Activated CD4-positive, alpha-beta T cell treated with anti-CD3 and anti-CD28 coated beads, Interleukin-2, amount 50 U/mL, for 1 hour (primary cell): ENCODE measurements at regions not wholly inside any gene's neighbourhood (a gene's known extent, or its start where the extent isn't known, plus 50 kb on each side); places are given as distances from the start of the nearest gene placed in this dataset.
"Not testable (repeated sequence)": the region's sequence is repeated elsewhere in the genome, so short reads cannot be mapped to it uniquely, and the experiment has no call there.

Experiments
- DNase-seq: peaks from one replicate; pipeline ENCODE4 v3.0.0-alpha.2; 2020

DNA sequence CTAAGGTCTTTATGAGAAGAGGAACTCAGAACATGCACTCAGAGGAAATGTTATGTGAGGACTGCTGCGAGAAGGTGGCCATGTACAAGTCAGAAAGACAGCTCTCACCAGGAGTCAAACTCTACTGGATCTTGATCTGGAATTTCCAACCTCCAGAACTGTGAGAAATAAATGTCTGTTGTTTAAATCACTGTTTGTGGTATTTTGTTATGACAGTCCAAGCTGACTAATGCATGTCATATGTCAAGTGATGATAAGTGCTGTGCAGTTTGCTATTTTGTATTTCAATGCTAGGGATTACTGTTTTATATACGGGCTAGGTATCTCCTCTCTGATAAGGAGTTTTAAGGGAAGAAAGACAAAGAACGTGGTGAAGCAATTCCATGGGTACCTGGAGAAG, 162.3 kb downstream of the CPEB2 start:
- no peak for DNase-seq

DNA sequence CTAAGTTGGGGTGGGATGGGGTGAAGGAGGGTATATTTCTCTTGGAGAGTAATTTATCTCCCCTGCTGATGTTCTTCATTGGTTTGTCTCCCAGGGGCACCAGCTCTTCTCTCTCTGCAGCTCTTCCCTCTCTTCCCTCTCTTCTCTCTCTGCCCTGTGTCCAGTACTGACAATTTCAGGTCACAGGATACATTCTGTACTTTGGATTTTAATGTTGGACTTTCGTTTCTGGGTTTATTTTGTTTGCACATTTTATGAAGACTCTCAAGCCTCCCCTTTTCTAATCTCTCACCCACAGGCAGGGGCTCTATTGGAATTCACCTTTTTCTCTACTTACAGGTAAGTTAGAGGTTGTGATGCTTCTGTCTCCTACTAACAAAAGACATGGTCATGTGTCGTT, 165.5 kb downstream of the CPEB2 start:
- DNase-seq: no peak

DNA sequence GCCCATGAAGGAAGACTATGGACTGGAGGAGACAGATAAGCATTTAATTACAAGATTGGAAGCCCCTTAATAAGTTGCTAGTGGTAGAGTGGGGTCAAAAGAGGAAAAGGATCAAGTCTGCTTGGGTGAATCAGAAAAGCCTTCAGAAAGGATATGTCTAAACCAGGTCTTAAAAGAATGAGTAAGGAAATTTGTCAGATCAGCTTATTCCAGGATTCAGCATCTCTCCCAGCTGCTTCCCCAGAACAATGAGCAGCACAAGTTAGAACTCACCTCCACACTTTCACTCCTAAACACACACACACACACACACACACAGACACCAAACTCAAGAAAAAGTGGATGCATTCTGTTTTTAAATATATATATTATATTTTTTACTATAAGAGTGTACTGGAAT, 166.5 kb downstream of the CPEB2 start:
- no peak for DNase-seq

DNA sequence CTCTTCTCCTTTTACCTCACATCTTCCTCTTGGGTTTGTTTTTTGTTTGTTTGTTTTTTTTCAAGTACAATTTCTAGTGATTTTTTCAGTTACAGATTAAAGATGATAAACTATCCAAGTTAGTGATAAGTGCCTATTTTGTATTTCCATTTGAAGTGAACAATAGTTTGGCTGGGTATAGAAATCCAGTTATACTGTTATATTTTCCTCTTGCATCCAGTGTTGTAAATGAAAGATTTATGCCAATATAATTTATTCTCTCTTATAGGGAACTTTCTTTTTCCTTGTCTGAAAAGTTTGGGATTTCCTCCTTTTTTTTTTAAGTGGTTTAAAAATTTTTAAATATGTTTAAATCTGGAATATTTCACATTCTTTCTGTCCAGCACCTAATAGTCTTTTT, 169.4 kb downstream of the CPEB2 start:
- no peak for DNase-seq

DNA sequence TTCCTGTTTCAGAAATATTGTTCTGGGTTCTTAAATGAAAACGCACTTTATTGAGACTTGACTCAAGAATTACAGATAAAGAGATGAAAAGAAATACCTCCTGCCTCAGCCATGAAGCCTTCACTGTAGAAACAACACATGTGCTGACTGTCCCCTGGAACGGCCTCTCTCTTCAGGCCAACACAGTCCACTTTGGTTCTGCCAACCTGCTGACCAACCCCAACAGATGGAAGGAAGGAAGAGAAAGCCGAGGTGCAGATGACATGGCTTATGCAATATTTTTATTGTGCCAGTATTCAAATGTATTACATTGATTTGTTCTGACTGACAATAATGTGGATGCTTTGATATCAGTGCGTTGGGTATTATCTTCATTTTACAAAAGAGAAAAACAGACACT, 171.0 kb downstream of the CPEB2 start:
- DNase-seq: no peak

DNA sequence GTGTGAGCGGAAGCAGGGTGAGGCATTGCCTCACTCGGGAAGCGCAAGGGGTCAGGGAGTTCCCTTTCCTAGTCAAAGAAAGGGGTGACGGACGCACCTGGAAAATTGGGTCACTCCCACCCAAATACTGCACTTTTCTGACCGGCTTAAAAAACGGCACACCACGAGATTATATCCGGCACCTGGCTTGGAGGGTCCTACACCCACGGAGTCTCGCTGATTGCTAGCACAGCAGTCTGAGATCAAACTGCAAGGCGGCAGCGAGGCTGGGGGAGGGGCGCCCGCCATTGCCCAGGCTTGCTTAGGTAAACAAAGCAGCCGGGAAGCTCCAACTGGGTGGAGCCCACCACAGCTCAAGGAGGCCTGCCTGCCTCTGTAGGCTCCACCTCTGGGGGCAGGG, 171.9 kb downstream of the CPEB2 start:
- not testable (repeated sequence) for DNase-seq

DNA sequence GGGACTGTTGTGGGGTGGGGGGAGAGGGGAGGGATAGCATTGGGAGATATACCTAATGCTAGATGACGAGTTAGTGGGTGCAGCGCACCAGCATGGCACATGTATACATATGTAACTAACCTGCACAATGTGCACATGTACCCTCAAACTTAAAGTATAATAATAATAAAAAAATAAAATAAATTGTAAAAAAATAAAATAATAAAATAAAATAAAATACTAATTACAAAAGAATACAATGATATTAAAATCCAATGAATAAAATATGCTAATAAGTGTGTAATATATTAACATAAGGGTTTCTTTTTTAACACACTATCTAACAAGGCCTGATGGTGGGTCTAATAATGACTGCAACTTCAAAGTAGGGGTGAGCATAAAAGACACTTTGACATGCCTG, 177.6 kb downstream of the CPEB2 start:
- DNase-seq: not testable (repeated sequence)

DNA sequence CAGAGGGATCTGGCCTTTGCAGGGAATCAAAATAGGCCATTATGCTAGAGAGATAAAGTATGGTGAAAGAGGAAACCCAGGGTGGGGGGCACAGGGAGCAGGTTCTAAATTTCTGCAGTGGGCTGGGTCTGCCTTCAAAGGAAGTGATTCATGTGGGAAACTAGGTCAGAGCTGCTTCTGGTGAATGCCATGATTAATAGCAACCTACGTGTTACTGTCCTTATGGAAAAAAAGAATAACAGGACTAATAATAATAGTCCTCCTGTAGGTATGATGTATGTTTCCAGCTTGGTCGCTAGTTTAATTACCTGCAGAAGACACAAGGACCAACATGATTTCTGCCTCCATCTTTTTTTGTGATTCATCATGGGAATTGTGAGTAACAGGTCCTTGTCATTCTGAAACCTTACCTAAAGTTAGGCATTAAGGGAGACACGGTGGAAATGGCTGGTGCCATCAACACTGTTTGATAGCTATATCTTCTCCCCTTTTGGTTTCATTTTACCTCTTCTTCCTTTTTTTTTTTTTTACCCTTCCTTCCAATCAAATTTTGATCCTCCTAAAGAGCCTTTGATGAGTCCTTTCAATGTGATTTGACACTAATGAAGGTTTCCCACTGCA, 180.4 kb downstream of the CPEB2 start:
- no peak for DNase-seq

DNA sequence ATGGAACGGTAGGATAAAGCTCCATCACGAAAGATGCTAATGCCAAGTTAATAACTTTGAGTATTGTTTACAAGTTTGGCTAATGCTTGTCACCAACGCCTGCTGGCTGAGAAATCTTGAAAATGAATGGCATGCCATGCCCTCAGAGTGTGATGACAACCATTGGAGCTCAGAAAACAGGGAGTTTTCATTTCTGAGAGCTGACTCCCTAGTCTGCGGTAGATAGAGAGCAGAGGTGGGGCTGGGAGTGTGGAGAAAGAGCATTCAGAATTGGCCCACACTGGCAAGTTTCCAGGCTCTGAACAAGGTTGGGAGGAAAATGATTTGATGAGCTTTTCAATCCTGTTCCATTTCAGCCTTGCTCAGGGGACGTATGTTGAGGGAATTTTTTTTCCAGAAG, 183.9 kb downstream of the CPEB2 start:
- no peak for DNase-seq

DNA sequence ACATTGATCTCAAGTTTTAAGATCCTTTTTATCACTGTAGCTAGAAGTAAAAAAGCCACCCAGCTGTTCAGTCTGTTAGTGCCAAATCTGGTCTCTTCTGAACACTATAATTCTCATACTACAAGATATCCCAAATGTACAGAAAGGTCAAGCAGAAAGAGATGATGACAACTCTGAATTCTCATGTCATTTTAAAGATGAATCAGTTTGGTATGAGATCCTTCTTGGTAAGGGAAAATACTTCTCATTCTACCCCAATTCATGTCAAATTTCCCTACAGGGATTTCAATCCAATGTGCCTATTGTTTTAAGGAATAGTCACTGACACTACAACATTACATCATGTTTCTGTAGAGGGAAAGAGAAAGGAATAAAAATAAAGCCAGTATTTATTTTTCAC, 184.5 kb downstream of the CPEB2 start:
- DNase-seq: no peak

DNA sequence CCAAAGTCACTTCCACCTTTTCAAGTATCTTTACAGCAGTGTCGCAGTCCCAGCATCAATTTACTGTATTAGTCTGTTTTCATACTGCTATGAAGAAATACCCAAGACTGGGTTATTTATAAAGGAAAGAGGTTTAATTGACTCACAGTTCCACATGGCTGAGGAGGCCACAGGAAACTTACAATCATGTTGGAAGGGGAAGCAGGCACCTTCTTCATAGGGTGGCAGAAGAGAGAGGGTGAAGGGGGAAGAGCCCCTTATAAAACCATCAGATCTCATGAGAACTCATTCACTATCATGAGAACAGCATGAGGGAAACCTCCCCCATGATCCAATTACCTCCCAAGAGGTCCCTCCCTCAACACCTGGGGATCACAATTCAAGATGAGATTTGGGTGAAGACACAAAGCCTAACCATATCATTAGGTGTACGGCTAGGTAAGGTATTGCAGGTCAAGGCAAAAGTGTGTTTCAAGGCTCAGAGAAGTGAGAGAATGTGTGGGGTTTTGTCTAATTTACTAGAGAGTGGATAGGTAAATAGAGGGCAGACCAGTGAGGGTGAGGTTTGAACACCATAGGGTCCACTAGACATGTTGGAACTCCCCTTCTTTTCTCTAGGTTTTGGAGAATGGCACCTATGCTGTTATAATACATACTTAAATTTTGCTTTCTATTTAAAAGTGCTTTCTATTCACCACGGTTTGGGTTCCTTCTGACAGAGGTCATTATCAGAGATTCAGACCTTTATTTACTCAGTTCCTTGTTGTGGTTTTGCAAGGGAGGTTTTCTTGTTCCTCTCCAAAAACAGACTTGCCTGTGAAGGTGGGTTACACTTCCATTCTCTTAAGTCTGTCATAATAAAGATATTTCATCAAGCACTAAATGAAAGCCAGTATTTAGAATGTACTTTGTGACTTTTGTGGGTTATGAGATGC, 186.6 kb downstream of the CPEB2 start:
- DNase-seq: no peak

DNA sequence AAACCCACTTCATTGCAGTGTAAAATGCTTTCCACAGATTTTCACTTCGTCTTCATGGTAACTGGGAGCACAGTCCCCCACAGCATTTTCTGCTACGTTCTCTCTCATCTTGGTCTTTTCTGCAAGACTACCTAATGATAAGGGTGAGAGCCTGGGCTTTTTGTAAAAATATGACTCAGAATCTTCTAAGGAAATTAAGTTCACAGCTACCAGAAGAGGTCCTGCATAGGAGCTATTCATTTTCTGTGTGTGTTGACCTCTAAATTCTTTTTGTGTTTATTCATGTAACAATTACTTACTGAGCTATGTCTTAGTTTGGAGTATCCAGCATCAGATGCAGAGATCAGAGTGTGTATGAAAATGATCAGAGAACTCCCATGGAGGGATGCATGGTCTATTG, 192.2 kb downstream of the CPEB2 start:
- no peak for DNase-seq

DNA sequence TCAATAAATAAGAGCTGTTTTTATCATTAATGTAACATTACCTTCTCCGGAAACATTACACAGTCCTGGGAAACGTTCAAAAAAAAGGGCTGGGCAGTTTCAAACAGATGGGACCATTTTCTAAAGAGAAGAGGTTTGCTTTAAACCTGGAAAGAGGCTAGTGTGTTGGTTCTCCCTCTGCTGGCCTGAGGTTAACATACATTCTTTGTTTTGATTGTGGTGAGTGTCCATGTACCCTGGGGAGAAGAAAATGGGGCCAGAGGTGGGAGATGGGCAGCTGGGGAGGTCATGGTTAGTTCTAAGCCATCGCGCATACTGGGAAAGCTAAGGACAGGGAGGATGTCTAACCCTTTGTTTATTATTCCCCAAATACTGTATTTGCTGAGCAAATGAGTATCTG, 194.7 kb downstream of the CPEB2 start:
- DNase-seq: no peak

DNA sequence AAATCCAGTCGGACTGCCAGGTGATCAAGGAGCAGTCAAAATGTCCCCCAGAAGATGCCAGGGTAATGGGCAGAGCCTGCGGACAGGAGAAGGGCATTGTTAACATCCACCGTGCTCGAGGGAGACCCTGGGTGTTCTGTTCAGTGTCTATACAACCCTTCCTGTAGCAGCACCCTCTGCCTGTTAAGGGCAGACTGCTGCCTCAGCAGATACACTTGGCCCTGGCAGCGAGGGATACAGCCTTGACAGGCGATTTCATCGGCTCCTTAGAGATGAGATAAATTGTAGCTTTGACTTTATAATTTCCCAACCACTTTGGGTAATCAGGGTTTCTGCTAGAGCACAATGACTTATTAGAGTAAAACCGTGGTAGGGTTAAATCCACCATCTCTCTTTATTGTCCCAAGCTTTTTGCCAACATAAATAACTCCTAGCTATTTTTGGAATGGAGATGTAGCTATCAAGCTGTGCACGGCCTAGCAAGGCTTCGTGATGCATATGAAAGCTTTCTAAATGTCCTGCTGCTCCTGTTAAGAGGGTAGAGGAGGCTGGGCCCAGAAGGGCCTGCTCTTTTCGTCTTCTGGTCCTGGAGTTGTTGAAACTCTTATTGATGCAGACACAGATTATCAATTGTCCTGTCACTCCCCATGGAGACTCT, 195.9 kb downstream of the CPEB2 start:
- no peak for DNase-seq

DNA sequence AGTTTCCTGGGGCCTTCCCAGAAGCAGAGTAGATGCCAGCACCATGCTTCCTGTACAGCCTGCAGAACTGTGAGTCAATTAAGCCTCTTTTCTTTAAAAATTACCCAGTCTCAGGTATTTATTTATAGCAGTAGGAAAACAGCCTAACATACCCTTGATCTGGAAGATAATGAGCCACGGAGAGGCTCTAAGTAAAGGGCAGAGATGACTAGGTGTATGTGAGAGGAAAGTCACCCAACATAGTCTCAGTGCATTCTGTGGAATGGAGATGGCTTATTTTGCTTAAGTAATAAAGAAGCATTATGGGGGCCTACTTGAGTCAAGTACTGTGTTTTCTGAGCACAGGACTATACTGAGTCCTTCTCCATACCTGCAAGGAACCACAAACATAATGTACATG, 199.5 kb downstream of the CPEB2 start:
- no peak for DNase-seq

DNA sequence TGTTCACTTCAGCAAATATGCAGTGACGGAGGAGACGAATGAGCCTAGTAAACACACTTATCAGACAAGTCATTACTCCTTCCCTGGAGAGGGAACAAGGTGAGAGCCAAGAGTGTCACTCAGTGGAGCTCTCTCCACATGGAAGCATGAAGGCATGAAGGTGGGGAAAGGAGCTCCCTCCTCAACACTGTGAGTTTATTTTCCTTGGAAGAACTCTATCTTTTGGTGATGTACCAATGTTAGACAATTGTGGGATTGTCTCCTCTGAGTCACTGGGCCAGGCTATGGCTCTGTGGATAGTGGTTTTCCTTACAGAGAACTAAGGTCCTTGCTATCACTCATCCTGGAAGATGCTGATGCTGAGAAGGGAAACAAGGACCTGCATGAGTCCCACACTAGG, 200.2 kb downstream of the CPEB2 start:
- no peak for DNase-seq

DNA sequence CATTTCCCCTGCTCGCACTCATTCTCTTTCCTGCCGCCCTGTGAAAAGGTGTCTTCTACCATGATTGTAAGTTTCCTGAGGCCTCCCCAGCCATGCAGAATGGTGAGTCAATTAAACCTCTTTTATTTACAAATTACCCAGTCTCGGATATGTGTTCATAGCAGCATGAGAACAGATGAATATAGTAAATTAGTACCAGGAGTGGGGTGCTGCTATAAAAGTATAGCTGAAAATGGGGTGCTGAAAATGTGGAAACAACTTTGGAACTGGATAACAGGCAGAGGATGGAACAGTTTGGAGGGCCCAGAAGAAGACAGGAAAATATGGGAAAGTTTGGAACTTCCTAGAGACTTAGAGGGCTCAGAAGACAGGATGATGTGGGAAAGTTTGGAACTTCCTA, 204.2 kb downstream of the CPEB2 start:
- not testable (repeated sequence) for DNase-seq

DNA sequence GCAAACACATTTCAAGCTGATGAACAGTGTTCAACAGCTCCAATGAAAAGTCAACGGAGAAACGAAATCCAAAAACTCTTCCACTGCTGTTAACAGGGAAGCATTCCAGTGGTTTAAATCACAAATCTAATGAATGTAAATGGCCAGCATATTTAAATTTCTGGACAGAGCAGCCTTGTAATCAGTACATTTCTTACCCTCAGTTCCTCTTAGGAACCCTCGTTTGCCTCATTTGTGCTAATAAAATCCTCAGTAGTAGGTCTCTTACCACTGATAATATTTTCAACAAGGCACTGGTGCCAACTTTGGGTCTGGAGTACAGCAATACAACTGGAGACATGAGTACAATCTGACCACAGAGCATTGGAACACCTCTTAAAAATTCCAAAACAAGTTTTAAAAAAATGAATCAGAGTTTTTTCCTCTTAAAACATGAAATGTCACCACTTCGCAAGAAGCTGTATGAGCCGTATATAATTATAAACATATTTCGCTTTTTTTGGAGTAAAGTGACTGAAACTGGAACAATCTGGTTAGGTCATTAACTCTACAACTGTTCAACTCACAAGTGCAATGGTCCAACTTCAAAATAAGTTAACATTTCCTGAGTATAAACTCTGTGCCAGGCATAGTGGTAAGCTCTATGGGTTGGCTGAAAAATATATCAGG, 211.2 kb downstream of the CPEB2 start:
- no peak for DNase-seq

DNA sequence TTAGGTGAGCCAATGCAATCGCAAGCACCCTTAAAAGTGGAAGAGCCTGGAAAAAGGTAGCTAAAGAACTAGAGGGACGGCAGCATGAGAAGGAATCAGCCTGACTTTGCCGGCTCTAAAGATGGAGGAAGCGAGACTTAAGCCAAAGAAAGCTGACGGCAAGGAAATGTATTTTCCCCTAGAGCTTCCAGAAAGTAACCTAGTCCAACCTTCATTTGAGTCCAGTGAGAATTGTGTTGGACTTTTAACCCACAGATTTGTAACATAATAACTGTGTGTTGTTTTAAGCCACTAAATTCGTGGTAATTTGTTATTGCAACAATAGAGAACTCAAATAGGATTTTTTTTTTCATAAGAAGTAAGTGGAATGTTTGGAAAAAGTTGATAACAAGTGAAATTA, 212.7 kb upstream of the C1QTNF7 start:
- no peak for DNase-seq

DNA sequence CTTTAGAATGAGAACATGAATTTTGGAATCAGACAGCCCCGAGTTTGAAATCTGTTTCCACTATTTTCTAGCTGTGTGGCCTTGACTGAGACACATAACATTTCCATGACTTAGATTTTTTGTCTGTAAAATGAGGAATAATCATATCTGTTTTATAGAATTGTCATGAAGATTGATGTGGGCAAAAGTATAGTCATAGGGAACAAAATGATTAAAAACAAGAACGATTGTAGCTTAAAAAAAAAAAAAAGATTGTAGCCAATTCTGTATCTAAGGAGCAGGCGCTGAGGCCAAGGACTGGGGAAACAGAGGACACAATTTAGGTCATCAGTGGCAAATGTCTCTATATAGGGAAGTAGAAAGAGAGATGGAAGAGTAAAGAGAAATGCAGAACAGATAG, 201.6 kb upstream of the C1QTNF7 start:
- no peak for DNase-seq

DNA sequence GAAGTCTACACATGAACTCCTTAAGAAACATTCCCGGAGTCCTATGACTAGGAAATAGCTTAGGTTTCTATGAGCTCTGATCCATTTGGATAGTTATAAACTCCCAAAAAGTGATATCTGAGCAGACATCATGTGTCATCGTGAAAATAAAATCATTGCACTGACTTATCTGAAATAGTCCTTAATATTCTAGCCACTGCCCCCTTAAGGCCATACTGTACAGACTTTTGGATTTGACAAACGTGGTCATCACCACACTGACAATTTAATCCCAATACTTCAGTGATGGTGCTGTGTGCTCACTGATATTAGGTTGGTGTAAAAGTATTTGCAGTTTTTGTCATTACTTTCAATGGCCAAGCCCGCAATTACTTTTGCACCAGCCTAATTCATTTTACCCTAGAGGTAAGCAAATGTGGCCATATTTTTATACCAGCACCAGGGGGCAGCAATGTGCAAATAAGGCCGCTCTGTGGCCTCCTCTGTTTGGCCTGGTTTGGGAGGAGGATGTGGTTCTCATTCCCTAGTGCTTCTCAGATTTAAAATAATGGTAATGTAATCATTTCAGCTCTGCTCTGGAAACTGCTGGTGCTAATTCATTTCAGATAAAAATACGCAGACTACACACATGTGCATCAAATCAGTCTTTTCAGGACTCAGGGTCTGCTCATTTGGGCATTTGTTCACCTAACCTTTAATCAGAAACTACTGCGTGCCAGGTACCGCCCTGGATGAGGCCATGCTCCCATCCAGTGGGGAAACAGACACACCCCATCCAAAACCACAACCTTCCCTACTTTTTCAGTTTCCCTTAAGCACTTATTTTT, 196.4 kb upstream of the C1QTNF7 start:
- DNase-seq: peak; percentile 67
